H9 (cell line): ENCODE measurements at regions not wholly inside any gene's neighbourhood (a gene's known extent, or its start where the extent isn't known, plus 50 kb on each side); places are given as distances from the start of the nearest gene placed in this dataset.

Source experiments
- DNase-seq: peaks from one replicate; pipeline ENCODE4 v3.0.0-alpha.2; 2017
- H2AFZ ChIP-seq: one replicate; pipeline ENCODE4 v1.6.1; 2013; ENCODE audit warnings: mild to moderate bottlenecking, low read length, control low read depth, moderate library complexity
- H2AK5ac ChIP-seq: 2 replicates; pipeline ENCODE4 v1.6.1; 2013; ENCODE audit warnings: low read length, control low read depth, mixed read lengths; ENCODE audit not compliant: insufficient read length
- H2BK120ac ChIP-seq: one replicate; pipeline ENCODE4 v1.6.1; 2013; ENCODE audit warnings: low read depth, mild to moderate bottlenecking, low read length, control low read depth, inconsistent platforms; ENCODE audit not compliant: poor library complexity, severe bottlenecking
- H2BK12ac ChIP-seq: 2 replicates; pipeline ENCODE4 v1.6.1; 2013; ENCODE audit warnings: low read length, control low read depth, mixed read lengths, low read depth; ENCODE audit not compliant: insufficient read length
- H2BK15ac ChIP-seq: 2 replicates; pipeline ENCODE4 v1.6.1; 2013; ENCODE audit warnings: low read depth, low read length, control low read depth
- H2BK20ac ChIP-seq: one replicate; pipeline ENCODE4 v1.6.1; 2013; ENCODE audit warnings: low read depth, mild to moderate bottlenecking, low read length, control low read depth, inconsistent platforms; ENCODE audit not compliant: poor library complexity, severe bottlenecking
- H2BK5ac ChIP-seq: 2 replicates; pipeline ENCODE4 v1.6.1; 2013; ENCODE audit warnings: low read length, control low read depth, mixed read lengths; ENCODE audit not compliant: insufficient read length
- H3K14ac ChIP-seq: 2 replicates; pipeline ENCODE4 v1.6.1; 2013; ENCODE audit warnings: low read length, control low read depth; ENCODE audit not compliant: insufficient read depth
- H3K18ac ChIP-seq: 2 replicates; pipeline ENCODE4 v1.6.1; 2013; ENCODE audit warnings: low read depth, mild to moderate bottlenecking, mixed read lengths, low read length, control low read depth; ENCODE audit not compliant: insufficient read length
- H3K23ac ChIP-seq: 2 replicates; pipeline ENCODE4 v1.6.1; 2013; ENCODE audit warnings: low read length, control low read depth, mixed read lengths, low read depth; ENCODE audit not compliant: insufficient read length
- H3K23me2 ChIP-seq: 2 replicates; pipeline ENCODE4 v1.6.1; 2013; ENCODE audit warnings: low read depth, mild to moderate bottlenecking, mixed read lengths, low read length, control low read depth; ENCODE audit not compliant: insufficient read length, poor library complexity, severe bottlenecking
- H3K27ac ChIP-seq: 2 replicates; pipeline ENCODE4 v1.5.1; 2013; ENCODE audit warnings: low read length, control low read depth, mixed read lengths, low read depth; ENCODE audit not compliant: insufficient read length
- H3K27me3 ChIP-seq: 2 replicates; pipeline ENCODE4 v1.6.1; 2013; ENCODE audit warnings: low read length, control low read depth, inconsistent platforms; ENCODE audit not compliant: insufficient read depth
- H3K4ac ChIP-seq: 2 replicates; pipeline ENCODE4 v1.6.1; 2013; ENCODE audit warnings: low read depth, mild to moderate bottlenecking, control low read depth, inconsistent platforms, low read length, moderate library complexity
- H3K4me1 ChIP-seq: 2 replicates; pipeline ENCODE4 v1.6.1; 2013; ENCODE audit warnings: low read length, control low read depth, inconsistent platforms; ENCODE audit not compliant: insufficient read depth
- H3K4me2 ChIP-seq: 2 replicates; pipeline ENCODE4 v1.6.1; 2013; ENCODE audit warnings: low read length, control low read depth, mixed read lengths; ENCODE audit not compliant: insufficient read length, insufficient read depth
- H3K56ac ChIP-seq: 2 replicates; pipeline ENCODE4 v1.6.1; 2013; ENCODE audit warnings: low read depth, mild to moderate bottlenecking, mixed read lengths, low read length, control low read depth; ENCODE audit not compliant: insufficient read length
- H3K79me1 ChIP-seq: 2 replicates; pipeline ENCODE4 v1.6.1; 2013; ENCODE audit warnings: low read depth, mild to moderate bottlenecking, moderate library complexity, low read length, control low read depth, inconsistent platforms; ENCODE audit not compliant: insufficient read depth, poor library complexity, severe bottlenecking
- H3K79me2 ChIP-seq: 2 replicates; pipeline ENCODE4 v1.6.1; 2013; ENCODE audit warnings: low read length, control low read depth, inconsistent platforms; ENCODE audit not compliant: insufficient read depth
- H3K9ac ChIP-seq: 2 replicates; pipeline ENCODE4 v1.6.1; 2013; ENCODE audit warnings: low read length, control low read depth, mixed read lengths; ENCODE audit not compliant: insufficient read length; ENCODE audit errors: extremely low read depth
- H3K9me3 ChIP-seq: one replicate; pipeline ENCODE4 v1.6.1; 2013; ENCODE audit warnings: low read depth, low read length, inconsistent platforms; ENCODE audit not compliant: control insufficient read depth
- H3T11ph ChIP-seq: one replicate; pipeline ENCODE4 v1.6.1; 2013; ENCODE audit warnings: mild to moderate bottlenecking, low read length, control low read depth, inconsistent platforms
- H4K20me1 ChIP-seq: one replicate; pipeline ENCODE4 v1.6.1; 2013; ENCODE audit not compliant: control insufficient read depth, insufficient read length, insufficient read depth
- H4K5ac ChIP-seq: 2 replicates; pipeline ENCODE4 v1.6.1; 2013; ENCODE audit warnings: low read depth, mild to moderate bottlenecking, mixed read lengths, low read length, control low read depth; ENCODE audit not compliant: insufficient read length
- H4K8ac ChIP-seq: replicated peaks from 2 replicates; pipeline ENCODE4 v1.6.1; 2013; ENCODE audit warnings: low read length, control low read depth, mixed read lengths, low read depth; ENCODE audit not compliant: insufficient read length
- H4K91ac ChIP-seq: 2 replicates; pipeline ENCODE4 v1.6.1; 2013; ENCODE audit warnings: low read depth, mild to moderate bottlenecking, moderate library complexity, mixed read lengths, low read length, control low read depth; ENCODE audit not compliant: insufficient read length
- H3K27ac Mint-ChIP-seq, 3 experiments: 2 replicates in 2 of 3; 3 replicates in 1 of 3; pipeline ENCODE4 v1.8.0; 2020 to 2021; ENCODE audit warnings: mixed read lengths in 3 of 3, mild to moderate bottlenecking in 1 of 3, moderate library complexity in 1 of 3
- H3K27me3 Mint-ChIP-seq: 2 replicates; pipeline ENCODE4 v1.8.0; 2021; ENCODE audit warnings: low read depth, mild to moderate bottlenecking, moderate library complexity, mixed read lengths
- H3K36me3 Mint-ChIP-seq, 3 experiments: 2 replicates in 2 of 3; 3 replicates in 1 of 3; pipeline ENCODE4 v1.8.0; 2020 to 2021; ENCODE audit warnings: low read depth in 3 of 3, mixed read lengths in 3 of 3; ENCODE audit not compliant: insufficient read depth in 1 of 3
- H3K4me1 Mint-ChIP-seq, 2 experiments: 2 replicates each; pipeline ENCODE4 v1.8.0; 2020; ENCODE audit warnings: mixed read lengths in 2 of 2
- H3K4me3 Mint-ChIP-seq, 2 experiments: 2 replicates in 1 of 2; 3 replicates in 1 of 2; pipeline ENCODE4 v1.8.0; 2020 to 2021; ENCODE audit warnings: mild to moderate bottlenecking in 2 of 2, mixed read lengths in 2 of 2, moderate library complexity in 1 of 2
- H3K9me3 Mint-ChIP-seq, 2 experiments: 2 replicates in 1 of 2; 3 replicates in 1 of 2; pipeline ENCODE4 v1.8.0; 2020; ENCODE audit warnings: mild to moderate bottlenecking in 2 of 2, mixed read lengths in 2 of 2, moderate library complexity in 1 of 2
- WGBS: extraction: QIAGEN DNeasy Blood & Tissue Kit; methylation state at CpG from one replicate; pipeline ENCODE4 v1.1.7; 2013; ENCODE audit warnings: missing lambda C conversion rate, low lambda C conversion rate, mixed read lengths; ENCODE audit not compliant: insufficient read length; ENCODE audit errors: extremely low coverage; 5-methylcytosine and 5-hydroxymethylcytosine counted together
- TF ChIP-seq, protein P1 (sequence below): fragments of 200-600 bp; sonication (generic); conservative IDR thresholded peaks from 3 replicates; pipeline ENCODE4 v1.8.0; 2021; ENCODE audit warnings: antibody characterized with exemption, mild to moderate bottlenecking

DNA sequence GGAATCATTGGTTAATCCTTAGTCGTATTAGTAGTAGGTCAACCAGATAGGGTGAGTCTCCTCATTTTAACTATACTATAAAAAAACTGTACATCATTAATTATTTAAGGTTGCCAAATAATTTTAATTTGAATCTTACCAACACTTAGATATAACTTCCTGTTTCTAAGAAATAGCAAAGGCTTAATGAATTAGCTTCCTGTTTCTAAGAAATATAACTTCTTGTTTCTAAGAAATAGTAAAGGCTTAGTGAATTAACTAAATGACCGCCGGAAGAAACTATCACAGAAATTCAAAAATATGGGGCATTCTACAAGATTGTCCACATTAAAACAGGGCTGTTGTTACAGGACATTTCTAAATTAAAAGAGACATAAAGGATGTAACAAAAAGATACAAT is 392.9 kb upstream of the FOXG1 start:
- no peaks in the 10 kb centered on the region for H3K4me1 ChIP-seq
- no peak overlapping the region for H2AK5ac ChIP-seq
- H3K18ac ChIP-seq: no peak overlapping the region
- no peaks in the 10 kb centered on the region for H3K27me3 Mint-ChIP-seq
- H3K27ac Mint-ChIP-seq: no peak overlapping the region
- no peak overlapping the region for H3K9ac ChIP-seq
- H3K4me1 Mint-ChIP-seq: no peaks in the 10 kb centered on the region
- H3K4me3 Mint-ChIP-seq: no peak overlapping the region
- H3K4ac ChIP-seq: no peak overlapping the region
- H3T11ph ChIP-seq: no peak overlapping the region
- H3K23ac ChIP-seq: no peak overlapping the region
- no peak overlapping the region for H4K8ac ChIP-seq
- H4K5ac ChIP-seq: no peak overlapping the region
- H2BK120ac ChIP-seq: no peak overlapping the region
- no peaks in the 10 kb centered on the region for H3K36me3 Mint-ChIP-seq
- H3K9me3 Mint-ChIP-seq: peaks cover 0 to 9% of the 10 kb centered on the region in 2 experiments; a peak in 2 of 5 replicates
- H2BK15ac ChIP-seq: no peak overlapping the region
- no peaks in the 10 kb centered on the region for H3K79me1 ChIP-seq
- no peaks in the 10 kb centered on the region for H3K79me2 ChIP-seq
- H2BK5ac ChIP-seq: no peak overlapping the region
- no peaks in the 10 kb centered on the region for H3K9me3 ChIP-seq
- no peak overlapping the region for H2BK20ac ChIP-seq
- WGBS: no CpG with 5 or more reads among the region's 3 CpGs
- no peak overlapping the region for H2BK12ac ChIP-seq
- no peak overlapping the region for H4K91ac ChIP-seq
- no peaks in the 10 kb centered on the region for H3K23me2 ChIP-seq
- H3K4me2 ChIP-seq: no peak overlapping the region
- no peak overlapping the region for H3K27ac ChIP-seq
- TF ChIP-seq, protein P1, sequence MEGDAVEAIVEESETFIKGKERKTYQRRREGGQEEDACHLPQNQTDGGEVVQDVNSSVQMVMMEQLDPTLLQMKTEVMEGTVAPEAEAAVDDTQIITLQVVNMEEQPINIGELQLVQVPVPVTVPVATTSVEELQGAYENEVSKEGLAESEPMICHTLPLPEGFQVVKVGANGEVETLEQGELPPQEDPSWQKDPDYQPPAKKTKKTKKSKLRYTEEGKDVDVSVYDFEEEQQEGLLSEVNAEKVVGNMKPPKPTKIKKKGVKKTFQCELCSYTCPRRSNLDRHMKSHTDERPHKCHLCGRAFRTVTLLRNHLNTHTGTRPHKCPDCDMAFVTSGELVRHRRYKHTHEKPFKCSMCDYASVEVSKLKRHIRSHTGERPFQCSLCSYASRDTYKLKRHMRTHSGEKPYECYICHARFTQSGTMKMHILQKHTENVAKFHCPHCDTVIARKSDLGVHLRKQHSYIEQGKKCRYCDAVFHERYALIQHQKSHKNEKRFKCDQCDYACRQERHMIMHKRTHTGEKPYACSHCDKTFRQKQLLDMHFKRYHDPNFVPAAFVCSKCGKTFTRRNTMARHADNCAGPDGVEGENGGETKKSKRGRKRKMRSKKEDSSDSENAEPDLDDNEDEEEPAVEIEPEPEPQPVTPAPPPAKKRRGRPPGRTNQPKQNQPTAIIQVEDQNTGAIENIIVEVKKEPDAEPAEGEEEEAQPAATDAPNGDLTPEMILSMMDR: no peak
- H3K56ac ChIP-seq: no peak overlapping the region
- no peak overlapping the region for H3K14ac ChIP-seq
- DNase-seq: no peak
- no peaks in the 10 kb centered on the region for H3K27me3 ChIP-seq
- H4K20me1 ChIP-seq: no peaks in the 10 kb centered on the region
- no peak overlapping the region for H2AFZ ChIP-seq
